NCI-H2029 treated with DMSO at 0.1 percent for 48 hours (cell line): ENCODE measurements at regions not wholly inside any gene's neighbourhood (a gene's known extent, or its start where the extent isn't known, plus 50 kb on each side); places are given as distances from the start of the nearest gene placed in this dataset.
"Not testable (repeated sequence)": the region's sequence is repeated elsewhere in the genome, so short reads cannot be mapped to it uniquely, and the experiment has no call there.

ENCODE experiments used
- DNase-seq: peaks from one replicate; lab custom pipeline; 2025; lab: John Stamatoyannopoulos, UW

- DNase-seq: no peak
Observed at GRCh38 chr6:156449569-156449968, 327.6 kb upstream of the ARID1B start.

- DNase-seq: peak; percentile 65
Observed at GRCh38 chr6:156449128-156449527, 328.1 kb upstream of the ARID1B start.

DNA sequence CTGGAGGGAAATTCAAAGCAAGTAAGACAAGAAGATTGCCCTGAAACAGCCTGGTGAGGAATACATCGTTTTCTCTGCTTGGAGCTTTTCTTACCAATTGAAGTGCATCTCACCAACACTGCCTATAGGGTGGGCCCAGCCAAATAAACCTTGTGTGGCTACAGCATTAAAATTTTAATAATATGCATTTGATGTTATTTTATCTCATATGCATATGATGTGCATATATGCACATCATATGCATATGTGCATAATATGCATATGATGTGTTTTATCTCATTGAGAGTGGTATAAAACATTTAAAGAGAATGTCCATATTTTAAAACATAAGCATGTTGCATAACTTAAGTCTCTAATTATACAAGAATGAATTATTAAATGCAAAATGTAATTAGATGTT lies 328.6 kb upstream of the ARID1B start:
- no peak for DNase-seq

DNA sequence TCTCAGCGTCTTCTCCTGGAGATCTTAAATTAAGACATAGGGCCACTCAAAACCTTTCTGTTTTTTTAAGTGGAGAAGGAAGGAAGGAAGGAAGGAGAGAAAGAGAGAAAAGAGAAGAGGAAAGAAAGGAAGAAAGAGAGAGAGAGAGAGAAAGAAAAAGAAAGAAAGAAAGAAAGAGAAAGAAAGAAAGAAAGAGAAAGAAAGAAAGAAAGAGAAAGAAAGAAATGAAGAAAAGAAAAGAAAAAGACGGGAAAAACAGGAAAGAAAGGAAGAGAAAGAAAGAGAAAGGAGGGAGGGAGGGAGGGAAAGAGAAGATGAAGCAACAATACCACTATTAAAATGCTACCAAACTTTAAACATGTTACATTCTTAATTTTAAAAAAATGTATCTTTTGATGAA lies 336.5 kb upstream of the ARID1B start:
- no peak for DNase-seq

DNA sequence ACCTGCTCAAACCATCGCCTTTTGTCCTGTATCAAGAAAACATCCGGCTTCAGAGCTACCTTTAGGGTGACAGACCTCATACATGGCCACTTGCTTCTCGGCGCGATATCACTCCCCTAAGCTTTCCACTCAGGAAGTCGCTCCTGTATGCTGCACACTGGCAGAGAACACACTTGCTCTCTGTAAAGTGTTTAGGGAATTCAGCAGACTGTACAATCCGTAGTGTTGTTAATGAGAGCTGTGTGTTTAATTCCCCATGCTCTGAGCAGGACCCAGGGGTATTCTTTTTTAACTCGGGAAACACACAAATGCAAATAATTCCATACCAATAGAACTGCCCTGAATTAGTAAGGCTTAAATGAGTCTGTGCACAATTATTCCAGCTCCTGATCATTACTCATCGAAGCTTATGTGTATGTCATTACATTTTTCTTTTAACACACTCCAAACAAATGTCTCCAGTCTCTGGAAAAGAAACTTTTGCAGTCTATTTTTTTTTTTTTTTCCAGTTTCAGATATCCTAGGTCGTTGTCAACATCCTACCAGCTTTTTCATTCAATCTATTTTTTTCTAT lies 338.7 kb upstream of the ARID1B start:
- no peak for DNase-seq

- DNase-seq: peak; percentile 80
Observed at GRCh38 chr6:156437121-156437879, 339.9 kb upstream of the ARID1B start.

DNA sequence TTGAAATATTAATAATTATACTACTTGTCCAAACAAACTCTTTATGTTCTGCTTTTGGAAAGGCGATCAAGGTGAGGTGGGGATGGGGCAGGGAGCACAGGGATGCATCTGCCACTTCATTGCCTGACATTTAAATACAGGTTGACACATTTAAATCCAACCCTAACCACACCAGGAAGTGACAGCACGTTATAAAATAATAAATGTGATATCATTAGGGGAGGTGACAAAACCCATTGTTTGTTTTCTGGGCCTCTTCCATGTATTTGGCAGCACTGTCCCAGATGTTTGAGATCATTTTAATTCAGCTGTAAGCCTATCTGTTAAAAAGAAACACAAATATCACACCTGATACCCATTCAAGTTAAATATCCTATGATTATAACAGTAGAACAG lies 342.4 kb upstream of the ARID1B start:
- peak; percentile 62 for DNase-seq

- no peak for DNase-seq
Observed at GRCh38 chr6:156434049-156434794, 343.0 kb upstream of the ARID1B start.

GRCh38 chr6:156432543-156432942 lies 344.6 kb upstream of the ARID1B start:
- no peak for DNase-seq

- no peak for DNase-seq
Observed at GRCh38 chr6:156430386-156430785, 346.8 kb upstream of the ARID1B start.

DNA sequence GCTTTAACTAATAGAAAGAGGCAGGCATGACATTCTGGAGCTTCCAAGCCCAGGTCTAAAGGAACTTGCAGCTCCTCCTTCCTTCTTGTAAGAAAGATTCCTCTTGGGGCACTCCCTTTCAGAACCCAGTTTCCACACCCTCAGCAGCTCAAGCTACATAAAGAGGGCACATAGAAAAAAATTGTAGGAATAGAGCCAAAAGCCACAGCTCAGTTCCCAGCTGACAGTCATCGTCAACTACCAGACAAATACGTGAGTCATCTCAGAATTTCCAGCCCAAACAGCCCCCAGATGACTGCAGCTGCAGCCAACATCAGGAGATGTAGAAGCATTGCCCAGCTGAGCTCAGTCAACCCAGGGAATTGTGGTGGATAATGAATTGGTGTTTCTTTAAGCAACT lies 349.8 kb upstream of the ARID1B start:
- DNase-seq: peak; percentile 74

- DNase-seq: no peak
Observed at GRCh38 chr6:156425359-156426020, 351.7 kb upstream of the ARID1B start.

DNA sequence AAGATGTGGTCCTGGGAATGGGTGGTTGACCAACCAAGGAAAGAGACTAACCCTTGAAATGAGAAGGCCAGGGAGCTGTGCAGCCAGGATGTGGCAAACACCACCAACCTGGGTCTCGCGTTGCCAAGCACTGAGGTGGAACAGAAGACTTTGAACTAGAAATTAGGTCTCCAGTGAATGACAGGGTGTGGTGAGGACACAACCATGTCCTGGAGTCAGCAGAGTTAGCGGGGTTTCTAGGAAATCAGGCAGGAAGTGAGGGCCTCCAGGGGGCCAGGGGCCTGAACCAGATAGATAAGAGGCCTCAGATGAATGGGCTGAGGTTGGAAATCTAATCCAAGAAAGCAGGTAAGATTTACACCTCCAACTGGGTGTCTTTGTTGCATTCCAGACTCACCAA lies 353.3 kb upstream of the ARID1B start:
- no peak for DNase-seq

DNA sequence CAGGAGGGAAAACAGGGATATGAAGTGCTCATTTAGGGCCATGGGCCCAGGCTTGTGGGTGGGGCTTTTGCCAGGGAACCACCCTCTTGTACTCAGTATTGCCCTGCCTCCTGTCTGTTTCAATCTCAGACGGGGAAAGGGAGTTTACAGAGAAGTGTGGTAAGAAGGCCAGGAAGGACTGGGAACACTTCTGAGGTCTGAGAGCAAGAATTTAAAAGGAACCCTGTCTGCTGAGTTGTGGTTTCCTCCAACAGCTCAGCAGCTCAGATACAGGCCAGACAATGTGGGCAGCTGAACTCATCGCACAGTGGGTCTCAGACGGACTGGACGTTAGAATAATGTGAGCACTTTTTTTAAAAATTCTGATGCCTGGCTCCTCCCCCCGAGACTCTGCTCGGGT lies 354.1 kb upstream of the ARID1B start:
- DNase-seq: no peak

GRCh38 chr6:156421933-156422332 lies 355.2 kb upstream of the ARID1B start:
- DNase-seq: no peak

DNA sequence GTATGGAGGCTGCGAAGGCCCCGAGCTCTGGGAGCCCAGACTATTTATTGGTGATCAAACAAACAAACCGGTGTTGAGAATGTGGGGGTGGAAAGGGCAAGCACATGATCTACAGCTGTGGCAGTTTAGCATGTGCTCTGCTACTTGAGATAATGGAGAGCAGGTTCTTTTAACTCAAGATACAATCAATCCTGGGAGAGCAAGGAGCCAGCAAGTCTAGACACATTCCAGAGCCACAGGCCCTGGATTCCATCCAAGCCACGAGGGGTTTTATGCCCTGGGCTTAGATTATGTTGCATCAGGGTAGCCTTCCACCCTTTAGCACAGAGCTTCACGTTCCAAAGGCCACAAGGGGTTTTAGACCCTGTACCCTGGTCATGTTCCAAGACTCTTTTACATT lies 355.9 kb upstream of the ARID1B start:
- DNase-seq: not testable (repeated sequence)

- no peak for DNase-seq
Observed at GRCh38 chr6:156420172-156420993, 356.8 kb upstream of the ARID1B start.

GRCh38 chr6:156419594-156419993 lies 357.6 kb upstream of the ARID1B start:
- DNase-seq: no peak

DNA sequence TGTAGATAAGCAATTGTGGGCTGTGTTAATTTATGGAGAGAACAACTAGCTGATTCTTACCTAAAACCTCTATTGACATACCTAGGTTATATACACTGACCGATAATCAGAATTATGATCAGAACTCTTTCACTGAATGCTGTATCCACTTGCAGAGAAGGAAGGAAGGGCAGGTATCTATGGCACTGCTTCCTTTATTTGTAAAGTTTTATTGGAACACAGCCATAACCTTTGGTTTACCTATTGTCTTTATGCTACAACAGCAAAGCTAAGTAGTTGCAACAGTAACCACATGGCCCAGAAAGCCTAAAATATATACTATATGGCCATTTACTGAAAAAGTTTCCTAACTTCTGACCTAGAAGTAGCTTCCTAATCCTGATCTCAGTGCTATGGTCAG lies 358.9 kb upstream of the ARID1B start:
- DNase-seq: no peak

DNA sequence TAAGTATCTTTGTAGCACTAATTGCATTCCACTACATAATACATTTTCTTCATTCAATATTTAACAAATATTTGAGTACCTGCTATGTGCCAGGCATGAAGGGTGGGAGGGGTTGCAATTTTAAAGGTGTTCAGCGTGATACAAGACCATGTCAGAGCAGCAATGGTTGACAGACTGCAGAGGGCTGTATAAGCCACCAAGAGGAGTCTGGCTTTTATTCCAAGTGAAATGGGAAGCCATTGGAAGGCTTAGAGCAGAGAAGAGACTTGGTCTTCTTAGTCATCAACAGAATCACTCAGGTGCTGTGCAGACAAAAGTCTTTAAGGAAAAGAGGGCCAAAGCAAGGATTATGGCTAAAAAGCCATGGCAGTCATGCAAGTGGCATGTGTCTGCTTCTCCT lies 360.8 kb upstream of the ARID1B start:
- DNase-seq: peak; percentile 58

GRCh38 chr6:156413154-156413553 lies 364.0 kb upstream of the ARID1B start:
- DNase-seq: no peak

DNA sequence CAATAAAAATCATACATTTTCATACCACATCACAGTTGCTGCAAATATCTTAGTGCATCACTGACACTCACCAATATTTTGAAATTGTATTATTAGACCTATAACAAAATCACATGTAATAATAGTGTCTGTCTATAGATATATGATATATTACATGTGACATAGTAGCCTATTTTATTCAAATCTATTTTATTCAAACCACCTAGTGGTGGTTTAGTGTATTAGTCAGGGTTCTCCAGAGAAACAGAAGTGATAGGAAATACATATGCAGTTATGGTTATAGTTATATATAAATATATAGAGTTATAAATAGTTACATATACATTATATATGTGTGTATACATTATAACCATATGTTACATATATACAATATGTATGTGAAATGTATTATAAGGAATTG lies 366.5 kb upstream of the ARID1B start:
- DNase-seq: no peak
